Frontal cortex (tissue), 3 donors: ENCODE measurements at regions not wholly inside any gene's neighbourhood (a gene's known extent, or its start where the extent isn't known, plus 50 kb on each side); places are given as distances from the start of the nearest gene placed in this dataset.
A peak's percentile ranks its signal among the peaks of the same experiment; 100 is the strongest.

Source experiments
- DNase-seq, 2 donors: peaks; one replicate each; pipeline ENCODE4 v3.0.0; 2012; ENCODE audit warnings: low spot score in 2 of 2
- FAIRE-seq: peaks from 2 replicates; lab custom pipeline; 2012; peaks lifted over from hg19 to GRCh38; lab: Jason Lieb, UNC
- donor health status: control.
- donor health status: control.
- donor health status: control.

DNA sequence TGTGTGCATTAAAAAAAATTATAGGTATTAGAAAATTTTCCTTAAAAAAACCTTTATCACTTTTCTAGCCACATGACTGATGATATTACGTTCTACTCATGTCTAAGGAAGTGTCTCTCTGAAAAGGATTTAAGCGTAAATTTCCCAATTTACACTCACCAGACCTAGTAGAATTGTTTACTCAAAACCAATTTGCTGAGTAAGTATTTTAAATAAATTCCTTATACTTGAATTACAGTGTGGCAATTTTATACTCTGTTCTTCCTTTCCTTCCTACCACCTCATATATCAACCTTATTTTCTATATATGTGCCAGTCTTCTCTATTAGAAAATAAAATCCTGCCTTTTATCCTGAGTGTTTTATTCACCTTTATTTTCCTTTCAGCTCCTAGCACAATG, 1035.1 kb downstream of the TRHDE start:
- FAIRE-seq (no peak), DNase-seq (no peak)

DNA sequence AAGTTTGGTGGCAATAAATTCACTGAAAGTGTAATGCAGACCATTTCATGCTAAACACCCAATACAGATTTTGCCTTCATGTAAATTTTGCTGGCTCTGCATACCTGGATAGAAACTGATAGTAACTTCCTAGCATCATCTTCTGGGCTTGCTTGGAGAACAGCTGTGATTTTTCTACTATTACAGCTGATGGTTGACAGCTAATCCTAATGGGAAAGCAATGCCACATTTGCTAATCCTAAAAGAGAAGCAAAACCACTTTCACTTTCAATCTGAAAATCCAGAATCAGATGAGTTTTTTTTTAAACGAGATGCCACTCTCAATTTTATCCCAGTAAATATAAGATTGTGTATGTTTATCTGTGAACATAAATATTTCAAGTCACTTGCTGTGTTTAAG, 1035.9 kb downstream of the TRHDE start:
- DNase-seq, result no peak
- FAIRE-seq, result no peak

DNA sequence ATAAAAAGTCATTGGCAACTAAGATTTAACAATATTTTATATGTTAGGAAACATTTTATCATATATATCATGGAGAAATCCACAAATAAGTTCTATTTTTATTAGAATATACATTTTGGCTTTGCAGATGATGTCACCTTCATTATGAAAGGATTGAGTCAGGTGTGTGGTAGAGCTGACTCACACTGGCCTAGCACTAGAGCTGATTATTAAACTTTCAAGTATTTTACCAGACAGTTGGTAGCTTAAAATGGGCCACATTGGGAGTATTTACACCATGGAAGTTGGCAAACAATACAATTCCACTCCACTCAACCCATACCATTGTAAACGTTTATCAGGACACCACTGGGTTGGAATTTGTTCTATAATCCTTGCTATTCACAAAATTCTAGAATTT, 1036.6 kb downstream of the TRHDE start:
- FAIRE-seq (no peak), DNase-seq (no peak)

DNA sequence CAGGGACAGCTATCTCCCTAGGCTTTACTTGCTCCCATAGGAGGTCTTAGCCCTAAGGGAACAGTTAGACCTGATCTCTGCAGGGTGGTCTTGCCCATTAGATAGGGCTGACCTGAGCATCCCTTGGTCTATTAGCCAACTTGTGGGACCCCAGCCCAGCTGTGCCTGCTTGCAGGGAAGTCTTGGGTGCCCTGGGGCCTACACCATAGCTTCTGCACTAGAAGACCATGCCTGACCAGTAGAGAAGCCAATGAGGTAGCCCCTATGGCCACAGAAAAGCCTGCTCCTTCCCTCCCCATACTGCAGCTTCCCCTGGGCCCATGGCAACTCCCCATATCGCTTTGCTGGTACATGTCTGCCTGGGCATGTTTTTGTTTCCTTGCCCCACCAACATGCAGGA, 1049.1 kb downstream of the TRHDE start:
- FAIRE-seq, result no peak
- DNase-seq, result no peak

DNA sequence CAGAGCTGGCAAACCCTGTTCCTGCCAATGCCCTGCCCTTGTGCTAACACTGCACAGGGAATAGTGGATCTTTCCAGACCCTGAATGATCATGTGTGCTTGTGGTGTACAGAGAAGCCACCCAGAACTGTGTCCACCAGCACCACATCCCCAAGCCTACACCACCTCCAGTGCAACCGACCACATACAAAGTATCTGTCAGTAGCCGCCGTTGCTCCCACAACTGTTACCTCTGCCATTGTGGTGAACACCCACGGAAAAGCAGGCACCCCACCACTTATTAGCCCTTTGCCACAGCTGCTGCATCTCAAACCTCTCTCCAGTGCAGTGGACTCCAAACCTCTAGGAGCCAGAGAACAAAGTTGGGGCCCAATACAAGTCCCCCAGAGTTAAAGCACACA, 1049.6 kb downstream of the TRHDE start:
- no peak for FAIRE-seq
- no peak for DNase-seq

DNA sequence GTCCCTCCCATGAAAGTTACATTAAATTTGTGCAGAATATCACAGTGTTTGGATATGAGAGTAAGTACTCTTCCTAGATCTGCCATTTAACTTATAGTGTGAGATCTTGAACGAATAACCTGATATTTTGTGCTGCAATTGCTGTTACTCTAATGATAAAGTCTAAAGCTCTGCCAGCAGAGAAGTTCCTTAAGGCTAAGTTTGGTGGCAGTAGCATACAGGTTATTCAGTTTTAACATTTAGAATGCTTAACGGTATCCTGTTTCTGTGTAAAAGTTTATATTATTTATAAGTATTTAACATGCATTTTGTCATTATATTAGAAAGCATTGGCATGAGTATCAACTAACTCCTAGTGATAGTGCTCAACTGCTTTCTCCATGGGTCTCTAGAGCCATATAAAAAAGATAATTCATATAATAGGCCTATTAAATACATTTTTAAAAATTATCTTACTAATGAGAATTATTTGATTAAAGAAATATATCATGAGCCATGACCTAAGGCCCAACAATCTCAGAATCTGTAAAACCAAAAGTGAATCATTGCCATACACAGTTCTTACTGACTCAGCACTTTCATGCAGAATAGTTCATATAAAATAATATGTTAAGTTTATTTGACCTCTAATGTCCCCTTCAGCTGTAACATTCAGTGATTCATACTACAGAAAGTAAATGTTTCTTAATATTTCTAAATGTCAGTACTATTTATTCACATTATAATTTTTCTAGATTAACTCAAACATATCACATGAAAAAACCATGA, 1058.6 kb downstream of the TRHDE start:
- FAIRE-seq (peak; percentile 61), DNase-seq (no peak)

DNA sequence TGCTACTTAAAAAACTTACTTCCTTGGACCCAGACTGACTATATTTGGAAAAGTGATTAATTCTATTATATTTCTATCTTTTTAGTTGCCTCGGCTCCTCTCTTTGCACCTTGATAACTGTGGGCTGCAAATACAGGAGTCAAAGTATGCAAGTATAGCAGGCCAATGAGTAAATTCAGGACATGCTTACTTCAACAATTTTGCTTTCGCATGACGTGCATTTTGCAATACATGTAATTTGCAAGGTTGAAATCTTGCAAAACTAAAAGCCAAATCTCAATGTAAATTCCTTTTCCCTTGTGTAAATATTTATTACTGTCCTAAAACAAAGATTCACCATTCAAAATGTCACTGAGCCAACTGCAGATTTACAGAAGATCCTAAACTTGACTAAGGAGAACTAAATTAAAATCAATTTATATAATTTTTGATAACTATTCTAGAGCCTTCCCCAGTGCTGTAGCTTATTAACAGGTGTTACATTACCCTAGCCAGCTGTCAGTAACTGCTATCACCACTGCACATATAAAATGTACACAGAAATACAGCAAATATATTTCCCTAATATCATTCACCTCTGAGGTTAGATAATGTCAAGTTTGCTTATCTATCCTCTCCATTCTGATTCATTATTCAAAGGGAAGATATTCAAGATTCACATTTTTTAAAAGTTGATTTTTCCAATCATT, 1069.5 kb downstream of the TRHDE start:
- no peak for DNase-seq
- no peak for FAIRE-seq

DNA sequence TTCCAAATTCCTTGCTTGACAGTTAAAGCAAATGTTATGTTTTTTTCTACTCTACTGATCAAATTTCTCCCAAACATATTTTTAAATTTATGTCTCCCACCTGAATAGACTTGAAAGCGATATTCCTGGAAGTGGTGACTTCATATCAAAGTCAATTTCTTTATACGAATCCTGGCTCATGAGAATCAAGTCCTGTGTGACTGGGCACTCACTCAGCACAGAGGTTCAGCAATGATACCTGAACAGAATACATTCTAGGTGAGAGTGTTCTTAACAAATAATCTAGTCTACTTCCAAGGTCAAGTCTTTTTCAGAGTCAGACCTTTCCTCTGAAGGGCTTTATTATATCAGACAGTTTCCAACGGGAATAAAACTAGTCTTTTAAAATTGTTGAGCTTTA, 1070.6 kb downstream of the TRHDE start:
- FAIRE-seq (no peak), DNase-seq (no peak)

DNA sequence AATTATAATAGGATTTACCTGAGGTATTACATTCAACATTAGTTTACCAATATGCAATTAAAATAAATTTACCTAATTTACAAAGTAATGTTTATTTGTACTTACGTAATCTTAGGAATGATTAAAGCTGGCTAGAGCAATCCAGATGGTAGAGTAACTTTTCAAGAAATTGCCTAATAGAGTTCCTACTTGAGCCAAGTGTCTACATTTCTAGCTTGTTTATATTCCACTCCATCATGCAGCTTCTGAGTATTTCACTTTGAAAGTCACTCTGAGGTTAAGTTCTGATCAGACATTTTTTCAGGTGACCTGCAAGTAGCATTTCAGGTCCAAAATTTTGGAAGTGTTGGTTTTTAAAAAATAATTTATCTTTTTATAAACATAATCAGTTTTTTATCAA, 1080.7 kb downstream of the TRHDE start:
- FAIRE-seq (no peak), DNase-seq (no peak)

DNA sequence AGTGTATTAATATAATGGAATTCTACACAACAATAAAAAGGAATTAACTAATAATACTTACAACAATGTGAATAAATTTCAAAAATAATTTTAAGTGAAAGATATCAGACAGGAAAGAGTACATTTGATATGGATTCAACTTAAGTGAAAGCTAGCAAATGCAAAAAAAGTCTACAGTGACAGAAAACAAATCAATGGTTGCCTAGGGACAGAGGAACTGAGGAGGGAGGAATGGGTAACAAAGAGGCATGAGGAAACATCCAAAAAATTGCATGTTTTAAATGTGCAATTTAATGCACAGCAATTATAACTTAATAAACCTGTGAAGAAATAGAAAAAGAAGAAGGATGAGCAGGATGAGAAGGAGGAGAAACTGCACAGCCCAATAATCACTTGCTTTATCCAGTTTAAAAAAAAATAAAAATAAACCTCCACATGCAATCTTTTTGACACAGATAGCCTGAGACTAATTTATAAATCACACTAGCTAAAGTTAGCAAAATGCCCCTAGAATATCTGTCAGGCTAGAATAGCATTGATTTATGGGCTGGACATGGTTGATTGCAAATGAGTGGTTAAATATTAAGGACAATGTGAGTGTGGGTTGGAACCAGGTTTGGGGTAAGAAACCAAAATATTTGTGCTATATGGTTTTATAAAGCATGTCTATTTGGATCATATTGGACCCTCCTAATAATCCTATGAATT, 1089.1 kb downstream of the TRHDE start:
- no peak for DNase-seq
- no peak for FAIRE-seq

DNA sequence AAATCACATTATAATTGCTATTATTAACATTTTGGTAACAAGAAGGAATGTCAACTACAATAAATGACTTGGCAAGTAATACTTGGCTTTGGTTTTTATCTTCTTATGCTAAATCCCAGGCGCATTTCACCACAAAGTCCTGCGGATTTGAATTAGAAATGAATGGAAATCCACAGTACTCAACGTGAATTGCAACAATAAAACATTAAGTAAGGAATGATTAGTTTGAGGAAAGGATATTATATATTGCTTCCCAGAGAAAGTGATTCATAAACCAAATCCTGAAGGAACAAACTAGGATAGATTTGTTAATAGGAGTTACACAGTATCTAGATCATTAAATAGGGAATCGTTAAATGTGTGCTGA, 1089.7 kb downstream of the TRHDE start:
- FAIRE-seq (no peak), DNase-seq (no peak)

DNA sequence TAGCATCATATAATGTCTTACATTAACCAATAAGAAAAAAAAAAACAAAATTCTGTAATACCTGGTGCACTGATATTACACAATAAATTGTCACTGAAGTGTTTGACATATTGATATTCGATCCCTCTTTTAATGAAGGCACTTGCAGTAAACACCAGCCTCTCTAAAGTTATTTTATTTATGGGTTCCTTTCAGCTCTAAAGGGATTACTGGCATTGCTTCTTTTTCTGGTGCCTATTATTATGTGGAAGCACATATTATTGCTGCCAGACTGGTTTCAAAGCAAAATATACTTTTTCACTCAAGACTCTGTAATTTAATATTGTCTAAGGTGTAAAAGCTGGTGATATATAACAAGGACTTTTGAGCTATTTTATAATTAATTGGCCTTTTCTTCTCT, 1090.5 kb downstream of the TRHDE start:
- FAIRE-seq, result no peak

DNA sequence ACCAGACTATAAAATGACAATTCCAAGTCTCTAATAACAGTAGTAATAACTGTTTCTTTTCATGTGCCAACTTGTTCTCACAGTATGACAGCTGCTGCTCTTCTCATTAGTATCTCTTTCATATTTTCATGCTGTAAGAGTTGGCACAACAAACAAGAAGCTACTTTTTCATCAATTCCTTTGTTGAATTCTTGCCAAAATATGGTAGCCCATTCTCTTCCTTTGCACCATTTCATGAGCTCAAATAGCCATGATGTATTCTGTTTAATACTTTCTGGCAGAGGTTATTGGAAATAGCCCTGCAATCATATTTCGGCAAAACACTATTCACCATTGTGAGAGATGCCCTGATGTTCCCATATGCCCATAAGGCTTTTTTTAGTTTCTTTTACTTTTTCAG, 1100.7 kb downstream of the TRHDE start:
- DNase-seq (no peak), FAIRE-seq (no peak)

More for the DNA sequence above, 1090.5 kb downstream of the TRHDE start:
- DNase-seq, result no peak

DNA sequence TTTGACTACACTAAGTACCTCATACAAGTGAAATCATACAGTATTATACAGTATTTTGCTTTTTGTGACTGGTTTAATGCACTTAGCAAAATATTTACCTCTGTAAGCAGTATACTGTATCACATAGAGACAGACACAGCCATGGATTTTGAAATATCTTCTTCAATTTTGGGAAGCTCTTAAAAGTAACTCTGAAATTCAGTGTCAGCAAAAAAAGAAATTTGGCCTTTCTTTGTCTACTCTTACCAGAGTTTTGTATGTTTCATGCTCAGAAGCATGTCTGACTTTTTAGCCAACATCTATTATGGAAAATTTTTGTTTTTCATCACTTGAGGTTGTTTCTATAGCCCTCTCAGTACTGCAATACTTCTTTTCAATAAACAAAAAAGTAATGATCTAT, 1102.2 kb downstream of the TRHDE start:
- FAIRE-seq, result no peak
- no peak for DNase-seq

DNA sequence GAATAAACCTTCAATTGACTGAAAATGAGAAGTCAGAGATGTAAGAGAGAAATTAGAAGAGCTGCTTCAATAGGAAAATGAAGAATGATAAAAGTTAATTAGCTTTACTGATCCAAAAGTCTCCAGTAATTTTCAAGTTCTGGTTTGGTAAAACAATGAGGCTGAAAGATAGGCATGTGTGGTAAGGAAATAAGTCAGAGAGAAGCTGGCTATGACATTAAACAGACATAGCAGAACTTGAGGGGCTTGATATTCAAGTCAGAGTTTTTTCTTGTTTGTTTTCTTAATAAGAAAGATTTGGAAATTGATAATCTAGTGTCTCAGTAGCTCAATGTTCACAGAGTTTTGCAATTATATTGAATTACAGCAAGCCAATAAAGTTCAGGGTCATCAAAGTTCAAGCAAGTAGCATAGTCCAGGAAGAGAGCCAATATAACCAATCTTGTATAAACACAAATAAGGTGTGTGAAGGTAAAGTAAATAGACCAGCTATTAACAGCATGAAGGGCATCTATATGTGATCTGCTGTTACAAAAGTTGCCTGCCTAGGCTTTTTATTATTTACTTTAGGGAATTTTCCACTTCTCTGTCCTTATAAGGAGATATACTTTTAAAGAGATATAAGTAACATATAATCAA, 1111.5 kb downstream of the TRHDE start:
- FAIRE-seq (no peak), DNase-seq (no peak)

DNA sequence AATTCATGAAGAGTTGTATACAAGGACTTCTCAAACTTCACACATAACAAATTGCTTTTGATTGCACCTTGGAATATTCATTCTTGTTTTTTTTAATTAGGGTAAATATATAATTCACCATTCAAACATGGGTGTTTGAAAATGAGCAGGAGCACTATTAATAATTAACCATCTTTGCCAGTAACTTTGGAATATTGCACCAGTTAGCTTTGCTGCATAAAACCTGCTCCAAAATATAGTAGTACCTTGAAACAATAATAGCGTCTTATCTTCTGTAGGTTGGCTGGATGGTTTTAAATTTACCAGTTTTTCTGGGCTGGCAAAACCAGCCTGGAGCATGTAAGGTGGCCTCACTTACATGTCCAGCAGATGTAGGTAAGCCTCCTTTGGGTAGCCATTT, 1112.4 kb downstream of the TRHDE start:
- FAIRE-seq, result no peak
- DNase-seq, result no peak

DNA sequence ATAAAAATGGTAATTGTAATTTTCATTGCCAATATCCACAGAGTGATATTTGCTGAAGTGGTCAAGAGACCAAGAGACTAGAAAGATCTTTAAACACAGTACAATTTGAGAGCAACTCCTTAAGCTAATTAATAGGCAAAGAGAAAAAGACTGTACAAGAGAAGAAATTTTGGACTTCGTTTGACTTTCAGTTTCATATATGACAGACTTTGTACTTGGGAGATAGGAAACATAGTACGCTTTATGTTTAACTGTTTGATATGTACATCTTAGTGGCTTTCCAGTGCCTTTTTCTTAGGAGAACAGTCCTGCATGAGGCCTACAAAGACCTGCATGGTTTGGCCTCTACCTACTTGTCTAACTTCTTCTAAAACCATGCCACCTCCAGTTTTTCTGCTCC, 1118.1 kb downstream of the TRHDE start:
- no peak for DNase-seq
- FAIRE-seq, result no peak

DNA sequence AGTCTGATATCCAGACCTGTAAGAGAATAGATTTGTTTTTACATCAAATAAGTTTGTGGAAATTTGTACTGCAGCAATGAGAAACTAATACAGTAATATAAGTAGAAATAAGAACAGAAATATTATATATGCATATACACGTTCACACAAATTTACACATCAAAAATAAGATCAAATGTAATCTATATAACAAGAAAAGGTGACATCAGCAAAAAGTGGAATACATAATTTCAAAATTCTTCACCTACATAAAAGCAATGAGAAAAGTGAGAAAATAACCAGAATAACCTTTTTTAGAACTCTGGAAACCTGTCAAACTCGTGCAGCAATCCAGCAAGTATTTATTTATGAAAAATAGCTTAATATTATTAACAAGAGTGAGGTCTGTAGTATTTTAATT, 1124.6 kb upstream of the ATXN7L3B start:
- FAIRE-seq, result no peak
- DNase-seq, result no peak

DNA sequence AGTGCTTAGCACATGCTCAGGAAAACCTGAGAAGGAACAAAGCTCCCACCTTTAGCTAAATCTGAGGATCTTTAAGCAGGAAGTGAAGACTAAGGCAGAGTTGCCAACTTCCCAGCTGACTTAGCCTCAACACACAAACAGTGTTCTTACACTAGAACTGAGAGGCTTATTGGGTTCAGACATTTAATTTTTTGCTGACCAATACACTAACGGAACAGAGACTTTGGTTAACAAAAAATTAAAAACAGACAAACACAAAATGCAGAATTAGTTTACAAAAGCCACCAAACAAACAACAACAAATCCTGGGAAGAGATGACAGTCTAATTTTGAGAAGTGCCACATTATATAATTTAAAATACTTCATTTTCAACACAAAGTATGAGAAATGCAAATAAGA, 1123.7 kb upstream of the ATXN7L3B start:
- DNase-seq, result no peak
- FAIRE-seq, result peak; percentile 24

DNA sequence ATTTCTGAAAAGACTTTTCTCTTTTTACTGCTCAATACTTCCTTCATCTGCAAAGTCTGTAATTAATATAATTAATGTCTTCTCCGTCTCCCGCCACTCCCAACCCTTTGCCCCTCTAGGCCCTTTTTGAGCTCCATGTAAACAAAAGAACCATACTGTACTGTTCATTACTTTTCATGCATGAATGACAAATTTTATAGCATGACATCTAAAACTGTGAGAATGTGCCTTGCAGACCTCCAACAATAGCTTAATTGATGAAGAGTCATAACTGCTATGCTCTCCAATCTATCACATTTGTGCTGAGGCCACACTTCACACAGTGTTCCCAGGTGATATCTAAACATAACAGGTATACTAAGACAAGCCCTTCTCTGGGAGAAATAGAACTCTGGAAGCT, 1122.7 kb upstream of the ATXN7L3B start:
- FAIRE-seq (no peak), DNase-seq (no peak)

DNA sequence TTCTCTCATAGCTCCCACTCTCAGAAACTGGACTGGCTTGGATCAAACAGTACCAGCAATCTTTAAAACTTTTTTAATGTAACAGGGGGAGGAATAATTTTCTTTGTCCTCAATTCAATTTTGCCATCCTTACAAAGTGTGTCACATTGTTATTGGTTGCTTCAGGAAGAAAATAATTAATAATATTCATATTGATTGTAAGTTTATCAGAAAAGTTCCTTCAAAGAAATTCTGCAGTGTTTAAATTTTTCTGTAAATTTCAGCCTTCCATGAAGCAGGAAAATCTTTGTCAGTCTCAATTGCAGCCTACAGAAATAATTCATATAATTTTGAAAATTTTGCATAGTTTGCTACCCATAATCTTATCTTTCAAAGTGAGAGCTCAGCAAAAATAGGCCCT, 1119.1 kb upstream of the ATXN7L3B start:
- FAIRE-seq (no peak), DNase-seq (no peak)
